ENCODE measurements at regions not wholly inside any gene's neighbourhood (a gene's known extent, or its start where the extent isn't known, plus 50 kb on each side); places are given as distances from the start of the nearest gene placed in this dataset.

DNA sequence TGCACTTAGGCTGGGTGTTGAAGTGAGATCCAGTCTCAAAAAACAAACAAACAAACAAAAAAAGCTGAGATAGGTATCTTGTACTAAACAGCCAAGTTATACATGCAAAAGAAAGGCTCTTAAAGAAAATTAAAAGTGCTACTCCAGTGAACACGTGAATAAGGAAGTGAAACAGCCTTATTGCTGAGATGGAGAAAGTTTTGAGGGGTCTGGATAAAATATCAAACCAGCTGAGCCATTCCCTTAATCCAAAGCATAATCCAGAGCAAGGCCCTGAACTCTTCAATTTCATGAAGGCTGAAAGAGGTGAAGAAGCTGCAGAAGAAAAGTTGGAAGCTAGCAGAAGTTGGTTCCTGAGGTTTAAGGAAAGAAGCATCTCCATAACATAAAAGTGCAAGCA, 360.5 kb upstream of the DAB1 start:
- no peak for FAIRE-seq

- no peak for FAIRE-seq
Observed at GRCh38 chr1:57782357-57782756, 358.5 kb upstream of the DAB1 start.

DNA sequence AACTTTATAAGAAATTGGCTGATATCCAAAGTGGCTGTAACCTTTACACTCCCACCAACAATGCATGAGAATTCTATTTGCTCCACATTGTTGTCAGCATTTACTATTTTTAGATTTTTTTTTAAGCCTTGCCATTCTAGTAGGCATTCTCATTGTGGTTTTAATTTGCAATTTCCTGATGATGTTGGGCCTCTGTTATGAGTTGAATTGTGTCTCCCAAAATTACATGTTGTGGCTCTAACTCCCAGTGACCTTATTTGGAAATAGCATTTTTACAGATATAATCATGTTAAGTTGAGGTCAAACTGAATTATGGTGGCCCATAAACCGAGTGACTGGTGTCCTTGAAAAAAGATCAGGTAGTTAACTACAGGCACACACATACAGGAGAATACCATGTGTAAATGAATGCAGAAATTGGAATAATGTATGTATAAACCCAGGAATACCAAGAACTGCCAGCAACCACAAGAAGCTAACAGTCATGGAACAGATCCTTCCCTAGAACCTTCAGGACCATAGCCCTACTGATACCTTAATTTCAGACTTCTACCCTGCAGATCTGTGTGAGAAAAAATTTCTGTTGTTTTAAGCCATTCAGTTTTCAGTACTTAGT, 348.8 kb upstream of the DAB1 start:
- FAIRE-seq: no peak

DNA sequence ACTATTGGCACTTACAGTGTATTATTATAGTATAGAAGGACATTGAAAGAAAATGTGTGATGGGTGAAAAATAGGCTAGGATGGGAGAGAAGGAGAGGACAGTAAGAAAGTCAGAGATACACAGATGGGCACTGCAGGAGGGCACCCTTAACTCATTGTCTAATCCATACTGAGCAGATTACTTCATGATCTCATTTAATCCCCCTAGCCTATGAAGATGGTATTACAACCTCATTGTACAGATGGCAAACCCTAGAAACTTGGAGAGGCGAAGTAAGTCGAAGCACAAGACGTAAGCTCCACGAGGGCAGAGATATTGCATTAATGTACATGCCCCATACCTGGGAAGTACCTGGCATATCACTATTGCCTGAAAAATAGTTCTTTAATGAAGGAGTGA, 346.9 kb upstream of the DAB1 start:
- FAIRE-seq: no peak

GRCh38 chr1:57770236-57770635, 346.4 kb upstream of the DAB1 start:
- FAIRE-seq: no peak

GRCh38 chr1:57761628-57762027, 337.8 kb upstream of the DAB1 start:
- no peak for FAIRE-seq

DNA sequence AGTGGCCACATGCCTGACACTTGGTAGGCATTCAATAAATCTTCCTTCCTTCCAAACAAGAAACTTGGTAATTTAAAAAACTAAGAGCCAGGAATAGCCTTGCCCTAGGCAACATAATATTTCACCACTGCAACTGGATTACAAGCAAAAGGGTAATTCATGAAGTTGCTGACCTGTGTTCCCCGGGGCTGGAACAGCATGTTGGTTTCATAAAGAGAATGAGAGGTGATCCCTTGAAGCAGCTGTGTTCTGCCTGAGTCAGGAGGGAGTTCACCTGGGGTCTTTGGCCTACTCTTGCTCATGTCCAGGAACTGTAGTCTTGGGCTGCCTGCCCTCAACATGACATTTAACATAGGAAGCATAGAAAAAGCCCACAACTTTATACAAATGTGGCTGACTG, 329.0 kb upstream of the DAB1 start:
- no peak for FAIRE-seq

DNA sequence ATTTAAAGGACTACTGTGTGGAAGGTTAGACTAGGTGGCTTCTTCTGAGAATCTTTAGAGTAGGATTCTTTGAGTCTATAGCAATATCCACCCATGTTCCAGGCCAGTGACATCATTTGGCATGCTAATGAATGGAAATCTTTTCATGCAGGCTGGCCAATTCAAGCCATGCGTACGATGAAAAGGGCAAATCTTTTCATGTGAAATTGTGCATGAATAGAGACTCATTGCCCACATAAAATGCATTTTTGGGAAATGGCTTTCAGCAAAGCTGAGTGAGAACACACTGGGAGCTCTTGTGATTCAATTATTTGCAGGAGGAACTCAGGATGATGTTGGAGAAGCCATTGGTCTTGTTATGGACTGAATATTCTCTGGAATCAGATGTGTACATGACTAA, 324.9 kb upstream of the DAB1 start:
- no peak for FAIRE-seq

DNA sequence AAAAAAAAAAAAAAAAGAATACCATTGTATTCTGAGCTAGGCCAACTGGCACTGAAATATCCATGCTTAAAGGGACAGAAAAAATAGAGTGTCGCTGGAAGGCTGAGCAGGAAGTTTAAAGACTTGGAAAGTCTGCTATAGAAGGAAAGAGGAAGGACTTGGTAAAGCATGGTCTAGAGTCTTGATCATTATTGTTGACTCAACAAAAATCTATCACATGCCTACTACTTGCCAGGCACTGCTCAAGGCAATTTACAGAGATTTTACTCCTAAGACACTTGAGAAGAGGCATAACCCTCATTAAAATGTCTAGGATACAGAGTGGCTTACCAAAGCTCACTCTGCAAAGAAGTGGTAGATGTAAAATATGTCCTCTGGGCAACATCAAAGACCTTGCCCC, 324.0 kb upstream of the DAB1 start:
- FAIRE-seq: no peak

GRCh38 chr1:57741521-57741920, 317.7 kb upstream of the DAB1 start:
- FAIRE-seq: no peak

GRCh38 chr1:57736940-57737339, 313.1 kb upstream of the DAB1 start:
- FAIRE-seq: no peak

DNA sequence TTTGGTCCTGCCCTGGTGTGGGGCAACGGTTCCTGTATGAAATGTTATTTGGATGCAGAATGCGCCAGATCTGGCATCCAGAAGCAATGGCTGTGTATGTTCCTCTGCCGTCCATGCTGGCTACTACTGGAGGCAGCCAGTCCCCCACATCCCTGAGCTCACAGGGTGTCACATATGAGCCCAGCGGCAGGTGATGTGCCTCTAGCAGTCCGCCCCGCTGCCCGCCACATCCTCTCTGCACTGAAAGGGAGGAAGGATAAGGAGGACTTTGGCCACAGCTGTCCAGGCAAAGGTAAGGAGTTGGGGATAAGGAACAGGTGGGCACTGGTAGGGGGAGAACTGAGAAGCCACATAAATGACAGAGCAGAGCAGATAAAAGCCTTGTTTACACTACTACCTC, 305.3 kb upstream of the DAB1 start:
- no peak for FAIRE-seq

- FAIRE-seq: no peak
Observed at GRCh38 chr1:57727121-57727520, 303.3 kb upstream of the DAB1 start.

DNA sequence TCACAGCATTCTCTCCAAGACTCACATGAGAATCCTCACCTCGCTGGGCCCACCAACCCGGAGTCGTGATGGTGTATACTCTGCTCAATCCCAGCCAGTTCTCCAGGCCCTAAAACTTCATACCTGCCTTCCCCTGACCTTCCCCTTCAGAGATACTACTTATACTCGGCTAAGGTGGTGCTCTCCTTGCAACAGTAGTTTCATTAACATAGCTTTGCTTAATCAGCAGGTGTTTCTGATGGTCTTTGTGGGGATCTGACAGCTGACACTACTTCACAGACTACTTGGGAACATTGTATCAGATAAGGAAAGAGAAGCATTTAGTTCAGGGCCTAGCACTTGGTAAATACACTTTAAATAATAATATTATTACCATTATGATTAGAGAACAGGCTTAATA, 301.5 kb upstream of the DAB1 start:
- FAIRE-seq: no peak

DNA sequence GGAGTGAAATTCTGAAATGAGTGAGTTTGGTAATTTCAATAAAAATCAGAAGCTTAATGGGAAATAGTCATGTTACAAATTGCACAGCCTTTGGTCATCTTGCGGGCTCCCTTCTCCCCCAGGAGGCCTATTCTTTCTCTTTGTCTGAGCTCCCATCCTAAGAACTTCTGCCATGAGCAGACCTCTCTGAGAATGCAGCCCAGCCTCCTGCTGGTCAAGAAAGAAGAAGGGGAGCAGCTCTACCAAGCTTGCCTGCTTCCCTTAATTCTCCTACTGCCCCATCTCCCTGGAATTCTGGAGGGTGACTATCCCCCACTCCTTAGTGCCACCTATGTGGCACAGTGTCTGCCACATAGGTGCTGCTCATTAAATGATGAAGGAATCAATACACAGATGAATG, 300.7 kb upstream of the DAB1 start:
- no peak for FAIRE-seq

DNA sequence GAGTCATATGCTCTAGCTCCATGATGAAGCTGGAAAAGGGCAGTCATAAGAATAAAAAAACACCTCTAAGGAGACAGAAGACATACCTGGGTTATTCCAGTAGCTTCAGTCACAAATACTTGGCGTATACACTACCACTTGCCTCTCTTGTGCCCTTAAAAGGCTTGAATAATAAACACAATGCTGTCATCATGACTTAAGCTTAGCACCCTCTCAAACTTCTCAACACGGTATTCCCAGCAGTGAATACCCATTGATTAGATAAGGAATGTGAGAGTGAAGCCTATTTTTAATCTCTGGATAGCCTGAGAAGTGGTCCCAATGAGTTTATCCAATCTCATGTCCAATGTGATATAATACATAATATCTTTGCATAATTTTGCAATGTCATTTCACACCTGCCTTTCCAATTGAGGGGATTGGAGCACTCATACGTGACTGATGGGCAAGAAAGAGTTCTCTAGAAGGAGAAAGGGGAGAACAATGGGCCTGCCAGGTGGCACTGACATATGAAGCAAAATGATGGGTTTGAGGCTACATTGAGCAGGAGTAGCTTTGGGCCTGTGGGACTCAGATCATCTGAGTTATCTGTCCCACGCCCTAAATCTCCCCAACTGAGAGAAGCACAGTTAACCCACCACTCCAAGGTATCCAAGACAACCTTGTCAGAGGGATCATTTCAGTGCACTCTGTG, 298.6 kb upstream of the DAB1 start:
- no peak for FAIRE-seq

DNA sequence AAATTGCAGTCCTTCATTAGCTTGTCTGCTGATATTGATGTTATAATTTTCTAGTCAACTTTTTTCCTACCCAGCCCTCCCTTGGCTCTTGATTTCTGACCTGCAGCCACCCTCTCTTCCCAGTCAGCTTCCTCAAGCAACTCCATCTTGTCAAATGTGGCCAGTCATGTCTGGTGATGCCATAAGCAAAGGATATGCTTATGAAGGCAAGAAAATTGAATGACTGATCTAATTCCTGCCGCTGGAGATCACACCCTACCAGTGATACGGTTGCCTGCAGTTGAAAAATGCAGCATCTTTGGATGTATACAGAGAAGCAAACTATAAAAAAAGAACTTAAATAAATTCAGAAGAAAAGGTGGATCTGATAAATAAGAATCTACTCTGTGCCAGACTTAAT, 297.1 kb upstream of the DAB1 start:
- FAIRE-seq: no peak

DNA sequence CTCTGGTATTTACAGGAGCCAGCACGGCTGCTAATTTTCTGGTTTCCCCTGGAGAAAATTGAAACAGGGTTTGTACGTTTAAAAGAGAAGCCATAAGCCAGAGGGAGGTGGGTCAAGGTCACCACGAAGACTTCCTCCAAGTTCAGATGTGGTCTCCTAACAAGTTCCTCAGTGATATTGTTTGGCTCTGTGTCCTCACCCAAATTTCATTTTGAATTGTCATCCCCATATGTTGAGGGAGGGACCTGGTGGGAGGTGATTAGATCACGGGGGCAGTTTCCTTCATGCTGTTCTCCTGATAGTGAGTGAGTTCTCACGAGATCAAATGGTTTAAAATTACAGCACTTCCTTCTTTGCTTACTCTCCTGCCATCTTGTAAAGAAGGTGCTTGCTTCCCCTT, 295.4 kb upstream of the DAB1 start:
- FAIRE-seq: no peak

- no peak for FAIRE-seq
Observed at GRCh38 chr1:57713501-57713900, 289.6 kb upstream of the DAB1 start.

- FAIRE-seq: no peak
Observed at GRCh38 chr1:57712846-57713245, 289.0 kb upstream of the DAB1 start.

GRCh38 chr1:57711326-57711725, 287.5 kb upstream of the DAB1 start:
- FAIRE-seq: no peak

GRCh38 chr1:57707631-57708030, 283.8 kb upstream of the DAB1 start:
- no peak for FAIRE-seq

DNA sequence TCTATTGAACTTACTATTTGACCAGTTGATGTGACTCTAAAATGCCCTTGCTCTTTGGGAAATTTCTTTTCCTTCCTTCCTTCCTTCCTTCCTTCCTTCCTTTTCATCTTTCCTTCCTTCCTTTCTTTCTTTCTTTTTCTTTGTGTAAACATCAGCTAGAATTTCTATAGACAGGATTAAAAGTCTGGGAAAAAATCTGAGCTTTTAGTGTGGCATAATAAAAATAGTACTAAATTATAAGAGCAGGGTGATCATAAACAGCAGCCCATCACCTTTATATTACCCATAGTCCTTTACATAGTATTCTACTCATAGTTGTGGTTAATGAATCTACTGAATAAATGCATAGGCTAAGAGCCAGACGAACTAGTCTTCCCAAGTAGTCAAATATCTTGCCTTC, 281.0 kb upstream of the DAB1 start:
- no peak for FAIRE-seq

GRCh38 chr1:57704231-57704630, 280.4 kb upstream of the DAB1 start:
- FAIRE-seq: no peak

- no peak for FAIRE-seq
Observed at GRCh38 chr1:57696904-57697303, 273.0 kb upstream of the DAB1 start.
